ENCODE measurements at regions not wholly inside any gene's neighbourhood (a gene's known extent, or its start where the extent isn't known, plus 50 kb on each side); places are given as distances from the start of the nearest gene placed in this dataset.
A peak's percentile ranks its signal among the peaks of the same experiment; 100 is the strongest.

DNA sequence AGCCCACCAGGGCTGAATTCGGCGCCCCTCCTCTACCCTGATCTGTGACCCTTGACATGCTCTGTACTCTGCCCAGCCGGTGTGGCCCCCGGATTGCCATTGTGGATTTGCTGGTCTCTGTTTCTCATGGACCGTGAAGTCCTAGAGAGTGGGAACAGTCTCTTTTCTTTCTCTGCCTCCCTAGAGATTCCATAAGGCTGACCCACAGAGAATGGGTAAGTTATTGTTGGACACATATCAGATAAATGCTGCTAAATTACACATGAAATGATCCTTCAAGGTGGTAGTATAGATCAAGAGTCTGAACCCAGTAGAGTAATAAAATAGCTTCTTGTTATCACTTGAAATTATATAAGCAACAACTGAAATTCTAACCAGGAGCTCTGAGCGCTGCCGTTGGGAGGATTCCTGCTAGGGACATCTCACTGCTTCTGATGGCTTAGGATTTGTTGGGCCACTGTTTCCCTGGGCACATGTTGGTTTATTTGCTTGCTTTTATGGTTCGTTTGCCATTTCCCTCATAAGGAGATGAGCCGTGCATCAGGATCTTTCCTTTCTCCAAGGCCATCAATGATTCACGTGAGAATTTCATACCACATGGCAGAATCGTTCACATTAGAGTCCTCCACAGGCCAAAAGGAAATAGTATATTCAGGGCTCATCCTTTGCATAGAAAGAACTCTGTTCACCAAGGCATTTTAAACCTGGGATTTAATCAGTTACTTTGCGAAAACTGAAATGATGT lies 111.9 kb downstream of the ZBTB18 start:
- Histone ChIP-seq H3K9me3 (ENCODE audit: control insufficient read depth in 4 of 4, low read length in 3 of 4) (no peaks in the 10 kb centered on the region), H3K36me3 (ENCODE audit: control insufficient read depth in 4 of 4, insufficient read depth in 3 of 4, low read depth in 1 of 4, low read length in 3 of 4) (no peaks in the 10 kb centered on the region), H3K4me1 (ENCODE audit: control insufficient read depth in 4 of 4, insufficient read depth in 4 of 4, low read length in 3 of 4) (no peaks in the 10 kb centered on the region), H3K4me3 (ENCODE audit: low read depth in 1 of 3, low read length in 3 of 3) (no peak overlapping the region), H3K9ac (ENCODE audit: low read depth in 1 of 2, low read length in 2 of 2) (no peak overlapping the region), H3K27me3 (ENCODE audit: control insufficient read depth in 4 of 4, insufficient read depth in 4 of 4, low read length in 3 of 4) (no peaks in the 10 kb centered on the region), H3K27ac (ENCODE audit: low read depth in 1 of 2, low read length in 2 of 2) (no peak overlapping the region)
- no peak for TF ChIP-seq TAF1 (conservative IDR thresholded peaks at IDR 0.05)
- no peak for TF ChIP-seq FOXA2 (IDR thresholded peaks at IDR 0.05)
- TF ChIP-seq NR2F2 (IDR thresholded peaks at IDR 0.05) = no peak
- TF ChIP-seq YY1 (IDR thresholded peaks at IDR 0.05) = no peak
- DNase-seq (ENCODE audit: low spot score) = no peak
- WGBS = 78% methylated on average over 12 of the region's 12 CpGs

DNA sequence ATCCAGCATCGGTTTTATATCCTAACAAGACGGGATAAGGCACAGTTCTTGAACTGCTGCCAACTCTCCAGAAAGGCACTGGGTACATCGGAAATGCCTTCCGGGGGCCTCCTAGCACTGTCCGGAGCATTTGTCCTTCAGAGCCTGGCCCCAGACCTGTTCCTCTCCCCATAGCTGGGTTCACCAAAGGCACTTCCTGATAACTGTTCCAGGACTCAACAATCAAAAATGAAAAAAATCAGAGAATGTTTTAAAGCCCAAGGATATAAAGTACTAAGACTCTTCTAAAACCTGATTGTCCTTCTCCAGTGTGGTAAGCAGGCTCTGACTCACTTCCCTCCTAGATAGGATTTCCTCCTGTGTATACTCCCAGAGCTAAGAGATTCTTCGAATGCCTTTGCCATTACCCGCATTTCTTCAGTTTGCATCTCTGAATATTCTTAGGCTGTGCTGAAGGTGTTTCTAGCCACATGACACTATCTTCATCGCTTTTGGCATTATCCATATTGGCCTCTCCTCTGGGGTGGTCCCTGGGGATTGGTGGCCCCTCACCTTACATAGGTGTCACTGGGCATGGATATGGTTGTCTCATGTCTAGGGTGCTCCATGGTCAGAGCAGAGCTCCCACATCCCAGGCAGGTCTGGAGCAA lies 112.9 kb downstream of the ZBTB18 start:
- peak overlapping the region; percentile 29 for H3K27ac ChIP-seq (ENCODE audit: low read depth in 1 of 2, low read length in 2 of 2)
- H3K4me1 ChIP-seq (ENCODE audit: control insufficient read depth in 4 of 4, insufficient read depth in 4 of 4, low read length in 3 of 4) = no peaks in the 10 kb centered on the region
- no peak overlapping the region for H3K4me3 ChIP-seq (ENCODE audit: low read depth in 1 of 3, low read length in 3 of 3)
- H3K9ac ChIP-seq (ENCODE audit: low read depth in 1 of 2, low read length in 2 of 2) = no peak overlapping the region
- 74% methylated on average over 8 of the region's 8 CpGs for WGBS
- no peak for DNase-seq (ENCODE audit: low spot score)
- H3K9me3 ChIP-seq (ENCODE audit: control insufficient read depth in 4 of 4, low read length in 3 of 4) = no peaks in the 10 kb centered on the region
- H3K27me3 ChIP-seq (ENCODE audit: control insufficient read depth in 4 of 4, insufficient read depth in 4 of 4, low read length in 3 of 4) = no peaks in the 10 kb centered on the region
- H3K36me3 ChIP-seq (ENCODE audit: control insufficient read depth in 4 of 4, insufficient read depth in 3 of 4, low read depth in 1 of 4, low read length in 3 of 4) = no peaks in the 10 kb centered on the region
- TF ChIP-seq YY1 (IDR thresholded peaks at IDR 0.05) = no peak
- peak in 1 of 2 donors; percentile 63 for TF ChIP-seq JUND (IDR thresholded peaks at IDR 0.05)
- TF ChIP-seq FOXA2 (IDR thresholded peaks at IDR 0.05) = no peak
- no peak for TF ChIP-seq TAF1 (conservative IDR thresholded peaks at IDR 0.05)
- TF ChIP-seq GABPA (IDR thresholded peaks at IDR 0.05 in 1 of 2, conservative IDR thresholded peaks at IDR 0.05 in 1 of 2) = no peak
- TF ChIP-seq RAD21 (IDR thresholded peaks at IDR 0.05) = peak in 1 of 2 donors; percentile 19
- TF ChIP-seq, protein P1, sequence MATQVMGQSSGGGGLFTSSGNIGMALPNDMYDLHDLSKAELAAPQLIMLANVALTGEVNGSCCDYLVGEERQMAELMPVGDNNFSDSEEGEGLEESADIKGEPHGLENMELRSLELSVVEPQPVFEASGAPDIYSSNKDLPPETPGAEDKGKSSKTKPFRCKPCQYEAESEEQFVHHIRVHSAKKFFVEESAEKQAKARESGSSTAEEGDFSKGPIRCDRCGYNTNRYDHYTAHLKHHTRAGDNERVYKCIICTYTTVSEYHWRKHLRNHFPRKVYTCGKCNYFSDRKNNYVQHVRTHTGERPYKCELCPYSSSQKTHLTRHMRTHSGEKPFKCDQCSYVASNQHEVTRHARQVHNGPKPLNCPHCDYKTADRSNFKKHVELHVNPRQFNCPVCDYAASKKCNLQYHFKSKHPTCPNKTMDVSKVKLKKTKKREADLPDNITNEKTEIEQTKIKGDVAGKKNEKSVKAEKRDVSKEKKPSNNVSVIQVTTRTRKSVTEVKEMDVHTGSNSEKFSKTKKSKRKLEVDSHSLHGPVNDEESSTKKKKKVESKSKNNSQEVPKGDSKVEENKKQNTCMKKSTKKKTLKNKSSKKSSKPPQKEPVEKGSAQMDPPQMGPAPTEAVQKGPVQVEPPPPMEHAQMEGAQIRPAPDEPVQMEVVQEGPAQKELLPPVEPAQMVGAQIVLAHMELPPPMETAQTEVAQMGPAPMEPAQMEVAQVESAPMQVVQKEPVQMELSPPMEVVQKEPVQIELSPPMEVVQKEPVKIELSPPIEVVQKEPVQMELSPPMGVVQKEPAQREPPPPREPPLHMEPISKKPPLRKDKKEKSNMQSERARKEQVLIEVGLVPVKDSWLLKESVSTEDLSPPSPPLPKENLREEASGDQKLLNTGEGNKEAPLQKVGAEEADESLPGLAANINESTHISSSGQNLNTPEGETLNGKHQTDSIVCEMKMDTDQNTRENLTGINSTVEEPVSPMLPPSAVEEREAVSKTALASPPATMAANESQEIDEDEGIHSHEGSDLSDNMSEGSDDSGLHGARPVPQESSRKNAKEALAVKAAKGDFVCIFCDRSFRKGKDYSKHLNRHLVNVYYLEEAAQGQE (IDR thresholded peaks at IDR 0.05) = no peak
- no peak for TF ChIP-seq RXRA (IDR thresholded peaks at IDR 0.05)
- TF ChIP-seq, protein P2, sequence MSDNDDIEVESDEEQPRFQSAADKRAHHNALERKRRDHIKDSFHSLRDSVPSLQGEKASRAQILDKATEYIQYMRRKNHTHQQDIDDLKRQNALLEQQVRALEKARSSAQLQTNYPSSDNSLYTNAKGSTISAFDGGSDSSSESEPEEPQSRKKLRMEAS (IDR thresholded peaks at IDR 0.05) = no peak
- TF ChIP-seq, protein P3, sequence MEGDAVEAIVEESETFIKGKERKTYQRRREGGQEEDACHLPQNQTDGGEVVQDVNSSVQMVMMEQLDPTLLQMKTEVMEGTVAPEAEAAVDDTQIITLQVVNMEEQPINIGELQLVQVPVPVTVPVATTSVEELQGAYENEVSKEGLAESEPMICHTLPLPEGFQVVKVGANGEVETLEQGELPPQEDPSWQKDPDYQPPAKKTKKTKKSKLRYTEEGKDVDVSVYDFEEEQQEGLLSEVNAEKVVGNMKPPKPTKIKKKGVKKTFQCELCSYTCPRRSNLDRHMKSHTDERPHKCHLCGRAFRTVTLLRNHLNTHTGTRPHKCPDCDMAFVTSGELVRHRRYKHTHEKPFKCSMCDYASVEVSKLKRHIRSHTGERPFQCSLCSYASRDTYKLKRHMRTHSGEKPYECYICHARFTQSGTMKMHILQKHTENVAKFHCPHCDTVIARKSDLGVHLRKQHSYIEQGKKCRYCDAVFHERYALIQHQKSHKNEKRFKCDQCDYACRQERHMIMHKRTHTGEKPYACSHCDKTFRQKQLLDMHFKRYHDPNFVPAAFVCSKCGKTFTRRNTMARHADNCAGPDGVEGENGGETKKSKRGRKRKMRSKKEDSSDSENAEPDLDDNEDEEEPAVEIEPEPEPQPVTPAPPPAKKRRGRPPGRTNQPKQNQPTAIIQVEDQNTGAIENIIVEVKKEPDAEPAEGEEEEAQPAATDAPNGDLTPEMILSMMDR (IDR thresholded peaks at IDR 0.05; ENCODE audit: low read depth, low read length, missing input control) = no peak
- peak; percentile 37 for TF ChIP-seq NR2F2 (IDR thresholded peaks at IDR 0.05)
- TF ChIP-seq EGR1 (IDR thresholded peaks at IDR 0.05; ENCODE audit: low read depth in 2 of 2) = no peak
- TF ChIP-seq HNF4A (conservative IDR thresholded peaks at IDR 0.05) = no peak
- TF ChIP-seq SP1 (IDR thresholded peaks at IDR 0.05) = peak; percentile 20

Data from liver (tissue), 8 donors.